Upper lobe of left lung (tissue), 4 donors: ENCODE measurements at regions not wholly inside any gene's neighbourhood (a gene's known extent, or its start where the extent isn't known, plus 50 kb on each side); places are given as distances from the start of the nearest gene placed in this dataset.

Experiments
- EP300 ChIP-seq, 4 donors: sonication (generic); formaldehyde crosslinking; IDR thresholded peaks; one replicate each; pipeline ENCODE4 v1.5.1; 2017; ENCODE audit warnings: antibody characterized with exemption in 4 of 4, control low read depth in 2 of 4
- POLR2A ChIP-seq, 4 donors: fragments of 450-650 bp; IDR thresholded peaks; one replicate each; pipeline ENCODE4 v1.5.1; 2016 to 2017; ENCODE audit warnings: antibody characterized with exemption in 4 of 4, mild to moderate bottlenecking in 2 of 4
- POLR2AphosphoS5 ChIP-seq, 2 donors: sonication (generic); formaldehyde crosslinking; IDR thresholded peaks; one replicate each; pipeline ENCODE4 v1.5.1; 2017; ENCODE audit warnings: antibody characterized with exemption in 2 of 2
- TF ChIP-seq, protein P1 (sequence below), 6 experiments: fragments of 450-650 bp in 4 of 6; fragments of 200-600 bp in 2 of 6; sonication (generic) in 2 of 6; IDR thresholded peaks; one replicate each; pipeline ENCODE4 v1.5.1; 2016 to 2019; ENCODE audit warnings: antibody characterized with exemption in 6 of 6

GRCh38 chr2:65605743-65606058 is 173.3 kb upstream of the SPRED2 start:
- TF ChIP-seq POLR2AphosphoS5 (IDR thresholded peaks at IDR 0.05): no peak
- TF ChIP-seq, protein P1, sequence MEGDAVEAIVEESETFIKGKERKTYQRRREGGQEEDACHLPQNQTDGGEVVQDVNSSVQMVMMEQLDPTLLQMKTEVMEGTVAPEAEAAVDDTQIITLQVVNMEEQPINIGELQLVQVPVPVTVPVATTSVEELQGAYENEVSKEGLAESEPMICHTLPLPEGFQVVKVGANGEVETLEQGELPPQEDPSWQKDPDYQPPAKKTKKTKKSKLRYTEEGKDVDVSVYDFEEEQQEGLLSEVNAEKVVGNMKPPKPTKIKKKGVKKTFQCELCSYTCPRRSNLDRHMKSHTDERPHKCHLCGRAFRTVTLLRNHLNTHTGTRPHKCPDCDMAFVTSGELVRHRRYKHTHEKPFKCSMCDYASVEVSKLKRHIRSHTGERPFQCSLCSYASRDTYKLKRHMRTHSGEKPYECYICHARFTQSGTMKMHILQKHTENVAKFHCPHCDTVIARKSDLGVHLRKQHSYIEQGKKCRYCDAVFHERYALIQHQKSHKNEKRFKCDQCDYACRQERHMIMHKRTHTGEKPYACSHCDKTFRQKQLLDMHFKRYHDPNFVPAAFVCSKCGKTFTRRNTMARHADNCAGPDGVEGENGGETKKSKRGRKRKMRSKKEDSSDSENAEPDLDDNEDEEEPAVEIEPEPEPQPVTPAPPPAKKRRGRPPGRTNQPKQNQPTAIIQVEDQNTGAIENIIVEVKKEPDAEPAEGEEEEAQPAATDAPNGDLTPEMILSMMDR (IDR thresholded peaks at IDR 0.05): no peak
- TF ChIP-seq POLR2A (IDR thresholded peaks at IDR 0.05): no peak
- no peak for TF ChIP-seq EP300 (IDR thresholded peaks at IDR 0.05)
